ENCODE measurements at regions not wholly inside any gene's neighbourhood (a gene's known extent, or its start where the extent isn't known, plus 50 kb on each side); places are given as distances from the start of the nearest gene placed in this dataset.

GRCh38 chr5:105882956-105883481 is 1787.7 kb downstream of the EFNA5 start:
- no peak for TF ChIP-seq TAF1 (IDR thresholded peaks at IDR 0.05; ENCODE audit: low read depth)
- TF ChIP-seq EGR1 (IDR thresholded peaks at IDR 0.05), result no peak
- TF ChIP-seq MAX (IDR thresholded peaks at IDR 0.05), result no peak
- TF ChIP-seq EP300 (IDR thresholded peaks at IDR 0.05; ENCODE audit: borderline replicate concordance), result no peak
- no peak for TF ChIP-seq YY1 (IDR thresholded peaks at IDR 0.05; ENCODE audit: low read depth)
- no peak for TF ChIP-seq RAD21 (IDR thresholded peaks at IDR 0.05; ENCODE audit: low read depth)
